ENCODE measurements at regions not wholly inside any gene's neighbourhood (a gene's known extent, or its start where the extent isn't known, plus 50 kb on each side); places are given as distances from the start of the nearest gene placed in this dataset.

DNA sequence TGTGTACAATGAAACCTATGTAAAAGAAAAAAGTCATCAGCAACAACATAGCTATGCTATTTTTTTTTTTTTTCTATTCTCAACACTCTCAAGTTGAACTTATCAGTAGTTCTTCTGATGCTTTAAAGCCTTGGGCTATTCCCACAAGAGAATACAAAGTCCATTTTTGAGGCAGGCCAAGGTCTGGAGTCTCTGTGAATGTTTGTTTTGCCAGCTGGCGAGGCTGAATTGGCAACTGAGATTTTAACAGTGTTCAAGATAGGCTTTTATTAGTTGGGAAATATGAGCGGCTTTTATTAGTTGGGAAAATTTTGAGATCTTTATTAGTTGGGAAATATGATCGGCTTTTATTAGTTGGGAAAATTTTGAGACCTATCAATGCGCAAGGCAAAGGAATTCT is 336.6 kb downstream of the SLITRK2 start:
- no peak for DNase-seq

DNA sequence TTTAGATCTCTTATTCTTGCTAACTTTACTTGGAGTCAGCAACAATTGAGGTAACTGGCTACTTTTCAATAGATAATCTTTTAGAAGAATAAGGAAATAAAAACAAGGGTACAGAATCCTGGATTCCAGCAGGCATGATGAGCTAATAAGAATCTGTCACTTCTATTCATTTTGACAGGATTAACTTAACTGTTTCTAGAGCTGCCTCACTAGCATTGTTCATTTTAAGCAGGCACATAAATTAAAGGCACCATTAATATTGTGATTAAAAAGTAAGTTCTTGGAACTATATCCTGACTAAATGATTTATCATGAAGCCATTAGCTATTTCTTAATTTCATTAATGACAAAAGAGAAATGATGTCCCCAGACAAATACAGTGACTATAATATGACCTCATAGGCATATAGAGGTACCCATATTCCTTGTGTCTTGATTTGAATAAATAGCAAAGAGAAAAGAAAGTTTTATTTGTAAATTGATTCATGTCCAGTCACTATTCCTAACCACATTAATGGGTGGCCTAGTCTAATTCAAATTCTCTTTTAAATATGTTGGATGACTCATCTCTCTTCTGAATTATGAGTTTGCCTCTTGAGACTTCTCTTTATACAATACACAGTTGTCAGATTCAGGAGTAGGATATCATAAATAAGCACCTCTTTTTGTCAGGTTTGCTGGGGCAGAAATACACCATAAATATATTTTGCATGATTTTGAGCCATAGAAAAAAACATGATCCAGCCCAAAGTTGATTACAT is 343.0 kb downstream of the SLITRK2 start:
- DNase-seq: no peak

DNA sequence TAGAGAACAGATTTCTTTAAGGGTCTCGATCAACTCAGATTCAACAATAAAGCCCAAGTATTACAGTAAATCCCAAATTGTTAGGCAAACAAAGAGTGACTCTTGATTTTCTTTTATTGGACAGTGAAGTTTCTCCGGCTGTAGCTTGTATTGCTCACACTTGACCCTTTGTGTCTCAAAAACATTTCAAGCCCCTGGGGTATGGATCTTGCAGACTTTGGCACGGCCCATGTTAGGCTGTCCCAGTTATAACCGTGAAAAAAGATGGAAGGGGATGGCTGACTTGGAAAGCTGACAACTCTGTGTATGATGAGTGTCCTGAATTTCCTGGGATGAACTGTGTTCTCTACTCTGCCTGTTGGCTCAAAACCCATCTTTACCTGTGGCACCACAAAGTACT is 356.1 kb downstream of the SLITRK2 start:
- no peak for DNase-seq

DNA sequence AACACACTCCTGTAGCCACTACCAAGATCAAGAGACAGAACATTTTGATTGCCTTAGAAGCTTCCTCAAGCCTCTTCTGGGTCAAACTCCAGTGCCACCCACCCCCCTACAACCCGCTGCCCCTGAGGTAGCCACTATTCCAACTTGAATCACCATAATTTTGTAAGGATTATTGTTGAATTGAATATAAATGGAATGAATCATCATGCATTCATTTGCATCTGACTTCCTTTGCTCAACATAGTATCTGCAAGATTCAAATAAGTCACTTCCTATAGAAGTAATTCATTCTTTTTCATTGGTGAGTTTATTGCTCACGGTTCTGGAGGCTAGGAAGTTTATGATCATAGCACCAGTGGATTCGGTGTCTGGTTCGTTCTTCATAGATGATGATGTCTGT is 364.2 kb downstream of the SLITRK2 start:
- DNase-seq: no peak

DNA sequence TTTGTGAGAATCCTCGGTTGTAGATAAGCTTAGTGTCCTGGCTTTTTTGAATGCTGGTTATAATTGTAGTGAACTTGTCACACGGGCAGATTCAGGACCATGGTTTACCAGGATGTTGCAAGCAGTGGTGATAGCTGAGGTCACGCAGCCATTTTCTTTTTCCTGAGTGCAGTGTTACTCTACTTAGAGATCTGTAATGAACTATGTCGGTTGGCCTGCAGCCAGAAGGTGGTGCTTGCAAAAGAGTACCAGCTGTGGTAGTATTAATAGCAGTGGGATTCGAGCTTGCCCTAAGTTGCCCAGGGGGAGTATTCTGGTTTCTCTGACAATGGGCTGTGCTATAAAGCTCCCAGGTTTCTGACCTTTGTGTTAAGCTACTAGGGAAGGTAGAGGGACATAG is 368.9 kb downstream of the SLITRK2 start:
- no peak for DNase-seq

DNA sequence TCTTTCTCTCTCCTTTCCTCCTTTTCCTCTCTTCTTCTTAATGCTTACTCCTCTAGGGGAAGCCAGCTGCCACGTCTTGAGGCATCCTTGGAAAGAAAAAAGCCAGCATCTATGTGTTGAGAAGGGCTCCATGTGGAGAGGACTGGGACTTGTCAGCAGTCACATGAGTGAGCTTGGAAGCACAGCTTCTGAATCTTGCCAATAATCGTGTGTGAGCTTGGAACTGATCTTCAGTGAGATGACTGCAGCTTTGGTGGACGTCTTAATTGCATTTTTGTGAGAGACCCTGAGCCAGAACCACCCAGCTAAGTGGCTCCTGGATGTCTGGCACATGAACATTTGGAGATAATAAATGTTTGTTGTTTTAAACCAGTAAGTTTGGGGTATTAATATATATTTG is 371.7 kb downstream of the SLITRK2 start:
- DNase-seq: no peak

DNA sequence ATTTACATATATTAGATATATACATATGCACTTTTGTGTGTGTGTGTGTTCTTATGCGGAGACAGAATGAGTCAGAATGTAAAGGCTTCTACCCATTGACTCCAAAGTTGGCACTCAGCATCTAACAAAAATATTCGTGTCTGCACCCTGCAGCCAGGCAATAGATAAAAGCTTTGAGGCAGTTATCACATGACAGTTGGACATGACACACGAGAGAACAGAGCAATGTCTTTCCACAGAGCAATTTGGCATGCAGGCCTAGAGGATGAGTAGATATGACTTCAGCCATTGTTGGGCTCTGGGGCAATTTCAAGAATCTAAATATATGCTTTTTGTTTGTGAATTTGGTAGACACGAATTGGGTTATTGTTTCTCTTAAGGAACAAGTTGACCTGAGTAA is 391.2 kb downstream of the SLITRK2 start:
- no peak for DNase-seq

DNA sequence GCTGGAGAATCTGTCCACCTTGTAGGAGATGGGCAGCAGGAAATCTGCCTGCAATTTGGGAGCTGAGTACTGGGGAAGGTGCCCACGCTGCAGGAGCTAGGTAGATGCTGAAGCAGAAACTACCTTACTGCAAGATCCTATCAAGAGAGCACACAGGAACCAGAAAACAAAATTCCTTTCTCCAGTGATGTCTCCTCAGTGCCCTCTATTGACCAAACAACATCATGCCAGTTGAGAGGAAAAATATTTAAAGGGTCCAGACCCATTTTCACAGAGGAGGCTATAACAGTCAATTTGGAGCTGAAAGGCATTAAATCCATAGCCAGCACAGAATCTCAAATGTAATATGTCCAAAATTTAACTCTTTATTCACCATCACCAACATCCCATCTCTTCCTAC is 406.8 kb downstream of the SLITRK2 start:
- DNase-seq: no peak

DNA sequence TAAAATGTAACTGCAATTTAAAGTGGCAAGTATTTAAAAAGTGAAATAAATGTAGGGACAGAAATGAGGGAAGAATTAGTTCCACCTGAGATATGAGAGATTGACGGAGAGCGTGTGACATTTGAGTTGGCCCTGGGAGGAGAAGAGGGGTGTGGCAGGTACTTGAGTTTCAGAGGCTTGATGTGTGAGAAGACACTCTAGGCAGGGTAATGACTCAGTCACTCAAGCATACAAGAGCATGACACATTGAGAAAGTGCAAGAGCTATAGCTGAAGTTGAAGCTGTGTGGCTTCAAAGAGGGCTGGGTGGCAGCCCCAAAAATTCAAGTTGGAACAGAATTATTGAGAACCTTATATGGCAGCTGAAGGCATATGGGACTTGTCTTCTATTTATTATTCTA is 420.5 kb downstream of the SLITRK2 start:
- no peak for DNase-seq

DNA sequence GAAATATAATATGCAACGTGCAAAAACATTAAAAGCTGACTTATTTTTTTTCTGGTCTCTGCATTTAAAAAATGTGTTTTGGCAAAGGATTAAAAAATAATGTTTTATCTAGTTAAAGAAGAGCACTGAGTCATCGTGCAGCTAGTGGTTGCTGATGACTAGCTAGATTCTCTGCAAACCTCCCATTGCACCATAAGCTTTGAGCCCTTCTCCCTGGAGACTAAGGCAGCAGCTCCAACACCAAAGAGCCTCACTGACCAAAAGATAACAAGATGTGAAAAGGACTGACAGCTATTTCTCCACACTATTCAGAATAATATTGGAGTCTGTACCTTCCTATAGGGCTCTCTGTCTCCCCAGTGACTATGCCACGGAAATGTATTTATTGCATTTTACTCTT is 424.3 kb downstream of the SLITRK2 start:
- no peak for DNase-seq

DNA sequence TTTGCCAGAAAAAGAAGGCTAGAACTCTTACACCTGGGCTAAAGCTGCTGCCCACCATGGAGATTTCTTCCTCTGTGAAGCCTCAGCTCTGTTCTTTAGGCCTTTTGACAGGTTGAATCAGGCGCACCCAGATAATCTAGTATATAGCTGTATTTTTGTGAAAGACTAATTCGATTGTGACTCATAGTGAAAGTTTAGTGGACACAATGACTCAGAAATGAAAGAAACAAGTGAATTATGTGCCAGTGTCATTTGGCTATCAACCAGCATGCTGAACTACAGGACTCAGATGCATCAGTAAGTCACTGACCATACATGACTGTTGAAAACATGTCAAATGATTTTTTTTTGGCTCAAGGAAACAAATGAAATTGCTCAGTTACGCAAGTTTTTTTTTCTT is 425.4 kb downstream of the SLITRK2 start:
- DNase-seq: no peak

DNA sequence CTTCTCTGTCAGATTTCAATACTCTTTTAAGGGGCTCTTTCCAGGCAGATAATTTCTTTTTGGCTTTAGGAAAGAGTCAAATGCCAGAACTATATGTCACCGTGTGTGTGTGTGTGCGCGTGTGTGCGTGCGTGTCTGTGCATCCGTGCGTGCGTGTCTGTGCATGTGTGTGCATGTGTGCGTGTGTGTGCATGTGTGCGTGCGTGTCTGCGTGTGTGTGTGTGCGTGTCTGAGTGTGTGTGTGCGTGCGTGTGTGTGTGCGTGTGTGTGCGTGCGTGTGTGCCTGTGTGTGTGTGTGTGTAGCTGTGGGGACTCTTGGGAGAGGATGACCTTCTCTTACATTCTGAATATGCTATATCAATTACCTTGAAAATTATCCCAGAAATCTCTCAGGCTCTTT is 441.6 kb downstream of the SLITRK2 start:
- DNase-seq: no peak

DNA sequence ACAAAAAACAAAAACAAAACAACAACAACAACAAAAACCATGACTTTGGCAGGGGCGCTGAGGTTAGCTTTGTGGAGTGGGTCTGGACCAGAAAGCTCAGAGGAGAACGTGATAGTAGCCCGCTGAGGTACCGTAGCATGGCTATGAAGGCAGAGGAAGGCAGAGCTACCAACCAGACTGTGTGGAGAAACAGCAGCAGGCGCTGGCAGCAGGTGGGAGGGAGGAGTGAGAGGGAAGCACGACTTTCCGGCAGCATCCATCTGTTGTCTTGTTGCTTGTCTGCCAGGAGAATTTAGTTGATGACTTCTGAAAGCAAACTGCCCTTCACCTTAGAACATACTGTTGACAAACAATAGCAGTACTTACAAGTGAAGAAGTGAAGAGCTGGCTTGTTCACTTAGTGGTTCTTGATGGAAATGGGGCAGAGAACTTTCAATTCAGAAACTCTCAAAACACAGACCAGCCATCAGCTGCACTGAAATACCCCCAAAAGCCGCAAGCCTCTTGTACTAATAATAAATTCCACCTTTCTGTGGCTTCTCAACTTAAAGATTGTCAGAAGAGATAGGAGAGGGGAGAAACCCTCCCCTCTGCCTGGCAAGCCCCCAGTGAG is 447.2 kb downstream of the SLITRK2 start:
- DNase-seq: no peak

DNA sequence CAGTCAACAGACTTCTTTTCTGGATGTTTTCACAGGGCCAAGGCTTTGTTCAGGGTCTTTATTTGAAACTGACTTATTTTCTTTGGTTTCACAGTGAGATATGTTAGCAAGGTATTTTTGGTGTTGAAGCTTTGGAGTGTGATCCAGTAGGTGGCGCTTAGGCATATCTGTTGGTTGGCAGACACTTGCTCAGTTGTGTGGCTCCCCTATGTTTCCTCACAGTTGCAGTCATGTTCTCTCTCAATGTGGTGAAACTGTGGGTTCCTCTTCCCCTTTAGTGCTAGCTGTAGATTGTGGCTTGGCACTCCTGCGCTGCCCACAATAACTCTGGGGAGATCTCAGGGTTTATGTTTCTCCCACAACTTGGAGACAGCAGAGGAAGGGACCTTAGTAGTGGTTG is 460.8 kb downstream of the SLITRK2 start:
- peak; percentile 6 for DNase-seq
